GM19025 (cell line): ENCODE measurements at regions not wholly inside any gene's neighbourhood (a gene's known extent, or its start where the extent isn't known, plus 50 kb on each side); places are given as distances from the start of the nearest gene placed in this dataset.
A peak's percentile ranks its signal among the peaks of the same experiment; 100 is the strongest.

Source experiments
- ATAC-seq: cut with Tn5 transposase; IDR thresholded peaks from one replicate; pipeline ENCODE4 v1.9.1; 2021; ENCODE audit warnings: mild to moderate bottlenecking, low read depth, moderate library complexity; ENCODE audit not compliant: unreplicated experiment

GRCh38 chr12:61911113-61911512, 349.1 kb upstream of the USP15 start:
- no peak for ATAC-seq

DNA sequence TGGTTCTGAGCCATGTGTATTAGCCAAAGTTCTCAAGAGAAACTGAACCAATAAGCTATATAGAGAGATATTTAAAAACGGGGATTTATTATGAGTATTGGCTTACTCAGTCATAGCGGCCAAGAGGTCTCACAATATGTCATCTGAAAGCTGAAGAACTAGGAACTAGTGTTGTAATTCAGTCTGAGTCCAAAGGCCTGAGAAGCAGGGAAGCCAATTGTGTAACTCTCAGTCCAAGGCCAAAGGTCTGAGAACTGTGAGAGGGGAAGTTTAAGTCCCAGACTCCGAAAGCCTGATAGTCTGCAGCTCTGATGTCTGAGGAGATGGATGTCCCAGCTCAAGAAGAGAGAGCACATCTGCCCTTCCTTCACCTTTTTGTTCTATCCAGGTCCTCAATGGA, 344.8 kb upstream of the USP15 start:
- ATAC-seq, result no peak

- ATAC-seq, result no peak
Measured at GRCh38 chr12:61916831-61917230, 343.4 kb upstream of the USP15 start.

DNA sequence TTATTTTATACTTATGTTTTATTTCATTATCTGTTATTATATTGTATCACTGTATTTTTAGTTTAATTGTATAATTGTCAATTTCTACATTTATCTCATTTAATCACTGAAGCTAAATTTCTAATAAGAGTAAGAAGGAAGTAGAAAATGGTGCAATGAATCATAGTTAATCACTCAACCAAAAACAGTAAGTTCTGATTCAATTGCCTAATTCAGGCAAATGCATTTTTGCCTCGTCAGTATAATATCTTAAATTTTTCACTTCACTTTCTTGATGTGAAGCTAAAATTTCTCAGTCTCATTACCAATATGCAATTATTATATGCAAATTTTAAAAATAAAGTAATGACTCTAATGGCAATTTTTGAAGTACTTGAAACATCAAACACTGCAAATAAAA, 340.5 kb upstream of the USP15 start:
- ATAC-seq, result no peak

DNA sequence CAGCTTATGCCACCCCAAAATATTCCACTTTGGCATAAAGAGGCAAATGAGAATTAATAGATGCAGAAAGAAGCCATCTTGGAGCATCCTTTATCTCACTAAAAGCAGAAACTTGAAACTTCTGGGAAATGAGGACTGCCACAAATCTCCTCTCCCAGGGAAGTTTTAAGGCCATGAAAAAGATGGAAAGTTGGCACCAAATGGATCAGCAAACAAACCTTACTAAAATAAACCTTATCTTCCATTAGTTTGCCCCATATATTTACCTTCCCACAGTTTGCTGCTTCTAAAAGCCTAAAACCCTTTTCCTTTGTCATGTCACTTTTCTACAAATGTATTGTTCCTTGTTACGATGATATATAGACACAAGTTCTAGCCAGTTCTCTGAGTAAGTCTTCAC, 340.0 kb upstream of the USP15 start:
- ATAC-seq, result no peak

- ATAC-seq, result no peak
Measured at GRCh38 chr12:61923152-61923551, 337.1 kb upstream of the USP15 start.

GRCh38 chr12:61934564-61934963, 325.6 kb upstream of the USP15 start:
- no peak for ATAC-seq

GRCh38 chr12:61939977-61940376, 320.2 kb upstream of the USP15 start:
- ATAC-seq, result no peak

DNA sequence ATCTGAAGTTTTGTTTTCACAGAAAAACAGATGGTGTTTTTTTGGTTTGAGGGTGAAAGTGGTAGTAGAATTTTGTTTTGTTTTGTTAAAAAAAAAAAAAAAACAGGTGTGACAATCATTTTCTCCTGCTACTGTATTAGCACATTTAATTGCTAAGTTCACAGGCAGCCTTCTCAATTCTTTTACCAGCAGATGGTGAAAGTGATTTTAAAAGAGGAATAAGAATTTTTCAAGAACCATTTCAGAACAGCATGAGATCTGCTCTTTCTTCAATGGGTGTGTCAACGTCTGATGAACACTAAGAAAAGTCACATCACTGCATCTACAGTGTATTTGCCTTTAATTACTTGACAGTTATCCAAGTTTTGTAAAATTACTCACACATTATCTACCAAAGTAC, 303.7 kb upstream of the USP15 start:
- ATAC-seq, result no peak

GRCh38 chr12:61974461-61974860, 285.7 kb upstream of the USP15 start:
- ATAC-seq, result no peak

GRCh38 chr12:61985830-61986229, 274.4 kb upstream of the USP15 start:
- no peak for ATAC-seq

DNA sequence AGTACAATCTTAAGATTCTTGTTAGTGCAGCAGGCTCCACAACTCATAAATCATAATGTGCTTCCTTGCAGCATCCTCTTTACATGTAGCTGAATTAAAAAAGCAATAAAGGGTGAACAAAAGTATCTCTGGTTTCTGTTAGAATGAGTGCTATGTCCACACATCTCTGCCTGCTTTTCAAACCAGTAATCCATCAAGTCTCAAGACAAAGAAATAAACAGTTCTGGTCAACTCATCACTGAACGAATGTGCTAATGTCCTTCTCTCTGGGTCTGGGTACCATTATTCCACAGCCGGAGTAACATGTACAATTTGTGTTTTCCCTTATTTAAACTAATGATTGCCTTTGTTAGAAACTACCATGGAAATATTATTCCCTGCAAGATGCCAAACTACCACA, 273.0 kb upstream of the USP15 start:
- ATAC-seq, result no peak

GRCh38 chr12:61991661-61992060, 268.5 kb upstream of the USP15 start:
- ATAC-seq, result no peak

DNA sequence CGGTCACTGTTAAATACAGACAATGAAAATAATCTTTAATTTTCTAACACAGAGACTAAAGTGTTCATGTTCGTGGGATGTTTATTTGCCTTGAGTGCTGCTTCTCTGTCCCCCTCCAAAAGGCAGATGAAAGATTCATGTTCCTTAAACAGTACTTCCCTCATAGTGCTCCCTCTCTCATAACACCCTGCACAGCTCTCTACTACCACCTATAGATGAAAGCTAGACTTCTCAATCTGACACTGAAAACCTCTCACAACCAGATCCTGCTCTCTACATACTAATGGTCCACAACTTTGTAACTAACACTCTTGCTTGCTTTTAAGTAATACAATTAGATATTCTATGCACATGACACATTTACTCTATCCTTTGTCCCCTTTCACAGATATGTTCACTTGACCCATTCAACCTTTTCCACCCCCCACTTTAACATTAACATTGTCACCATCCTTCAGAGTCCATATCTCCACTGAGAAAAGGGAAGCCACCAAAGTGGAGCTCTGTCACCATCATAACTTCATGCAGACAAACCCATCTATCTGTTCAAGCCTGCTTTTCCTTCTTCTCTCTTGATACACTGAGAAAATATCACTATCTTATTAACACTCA, 266.4 kb upstream of the USP15 start:
- peak; percentile 65 for ATAC-seq

DNA sequence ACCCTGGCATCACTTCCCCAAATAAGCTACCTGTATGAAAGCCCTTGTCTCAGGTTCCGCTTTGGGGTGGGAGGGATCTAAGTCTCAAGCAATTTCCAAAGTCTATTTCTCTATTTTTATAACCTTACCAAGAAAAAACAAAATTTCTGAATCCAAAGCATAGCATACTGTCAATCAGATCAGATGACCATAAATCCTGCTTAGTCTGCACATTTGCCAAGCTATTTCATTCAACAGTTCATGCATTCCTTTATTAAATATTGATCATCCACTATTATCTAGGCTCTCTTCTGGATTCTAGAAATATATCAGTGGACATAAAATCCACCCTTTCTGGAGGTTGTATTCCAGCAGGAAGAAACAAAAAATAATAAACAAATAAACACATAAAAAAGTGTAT, 263.5 kb upstream of the USP15 start:
- no peak for ATAC-seq

- ATAC-seq, result no peak
Measured at GRCh38 chr12:61998791-61999190, 261.4 kb upstream of the USP15 start.

DNA sequence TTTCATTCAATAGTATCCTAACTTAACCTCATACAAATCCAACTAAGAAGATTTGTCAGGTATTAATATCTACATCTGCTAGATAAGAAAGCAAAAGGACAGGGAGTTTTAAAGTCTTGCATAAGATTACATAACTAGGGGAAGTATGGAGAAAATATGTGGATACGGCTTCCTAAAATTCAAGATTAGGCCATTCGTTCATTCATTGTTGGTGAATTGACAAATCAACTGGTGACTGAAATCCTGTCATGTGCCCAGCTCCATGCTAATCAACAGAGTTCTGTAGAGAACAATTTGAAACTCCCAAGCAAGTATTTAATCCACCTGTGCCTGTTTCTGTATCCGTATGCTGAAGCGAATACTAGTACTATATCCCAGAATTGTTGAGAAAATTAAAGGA, 260.9 kb upstream of the USP15 start:
- no peak for ATAC-seq

- ATAC-seq, result no peak
Measured at GRCh38 chr12:62001424-62001823, 258.8 kb upstream of the USP15 start.

GRCh38 chr12:62003226-62003625, 257.0 kb upstream of the USP15 start:
- no peak for ATAC-seq

GRCh38 chr12:62003701-62004100, 256.5 kb upstream of the USP15 start:
- no peak for ATAC-seq

DNA sequence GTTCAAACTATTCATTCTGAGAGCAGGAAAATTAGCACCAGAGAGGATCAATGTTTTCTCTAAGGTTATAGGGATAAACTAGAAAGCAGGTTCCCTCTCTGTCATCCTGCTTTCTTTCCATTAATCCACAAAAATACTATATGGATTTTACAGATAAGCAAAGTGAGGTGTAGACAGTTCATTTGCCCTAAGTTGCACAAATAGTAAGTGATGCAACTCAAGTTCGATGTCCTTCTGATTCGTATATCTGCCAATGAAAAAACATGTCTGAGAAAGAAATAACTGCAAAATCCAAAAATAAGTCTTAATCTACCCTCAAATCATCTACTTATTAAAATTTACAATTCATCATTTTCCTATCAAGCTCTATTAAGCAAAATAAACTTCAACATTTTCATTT, 254.6 kb upstream of the USP15 start:
- no peak for ATAC-seq

DNA sequence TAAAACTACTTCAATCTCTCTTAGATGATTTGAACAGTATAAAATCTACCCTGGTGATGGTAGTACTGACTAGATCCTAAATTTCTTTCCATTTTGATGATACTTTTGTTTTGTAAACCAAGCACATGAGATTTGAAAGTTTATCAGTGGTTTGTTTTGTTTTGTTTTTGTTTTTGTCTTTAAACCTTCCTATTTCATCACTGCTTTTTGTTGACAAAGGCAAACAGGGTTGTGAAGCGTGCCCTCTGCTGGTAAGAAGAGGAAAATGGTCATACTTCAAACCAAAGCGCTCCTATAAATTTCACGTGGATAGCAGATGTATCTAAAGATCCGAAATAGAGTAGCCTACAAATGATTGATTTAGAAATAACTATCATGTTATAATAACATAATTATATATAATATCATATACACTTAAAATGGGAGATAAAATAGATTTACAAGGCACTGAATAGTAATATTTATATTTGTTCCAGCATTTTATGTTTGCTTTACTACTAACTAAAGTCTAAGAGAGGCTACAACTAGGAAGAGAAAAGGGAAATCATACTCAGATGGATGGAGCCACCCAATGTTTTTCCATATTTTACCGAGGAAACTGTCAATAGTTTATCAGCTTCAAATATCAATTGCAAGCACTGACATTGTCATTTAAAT, 254.0 kb upstream of the USP15 start:
- ATAC-seq, result no peak

DNA sequence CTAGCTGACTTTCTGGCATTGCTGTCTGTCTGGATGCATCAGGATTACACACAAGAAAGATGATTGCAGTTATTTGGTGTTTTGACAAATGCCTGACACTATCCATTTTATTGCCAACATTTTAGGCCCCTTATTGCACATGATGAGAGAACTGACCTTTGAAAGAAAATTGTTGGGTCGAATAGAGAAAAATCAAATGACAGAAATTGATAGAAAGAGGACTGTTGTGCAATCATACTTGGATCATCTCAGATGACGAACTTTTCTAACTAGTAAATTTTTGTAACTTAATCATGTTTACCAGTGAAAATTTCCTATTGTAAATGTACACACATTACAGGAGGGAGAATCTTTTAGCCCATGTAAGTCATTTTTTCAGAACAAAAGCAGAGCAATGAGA, 251.5 kb upstream of the USP15 start:
- ATAC-seq, result no peak
